SU-DHL-6 (cell line): ENCODE measurements at regions not wholly inside any gene's neighbourhood (a gene's known extent, or its start where the extent isn't known, plus 50 kb on each side); places are given as distances from the start of the nearest gene placed in this dataset.

Source experiments
- EZH2phosphoT487 ChIP-seq: fragments of 200-600 bp; sonication (generic), shearing (Covaris generic); conservative IDR thresholded peaks from 2 replicates; pipeline ENCODE4 v1.6.1; 2018; ENCODE audit warnings: mild to moderate bottlenecking, antibody characterized with exemption, low read length, moderate library complexity, mixed read lengths
- TF ChIP-seq, protein P1 (sequence below): fragments of 200-600 bp; sonication (generic); IDR thresholded peaks from one replicate; pipeline ENCODE4 v1.5.1; 2017; ENCODE audit warnings: antibody characterized with exemption, mild to moderate bottlenecking, low read length, moderate library complexity; ENCODE audit not compliant: insufficient read depth, poor library complexity, severe bottlenecking

DNA sequence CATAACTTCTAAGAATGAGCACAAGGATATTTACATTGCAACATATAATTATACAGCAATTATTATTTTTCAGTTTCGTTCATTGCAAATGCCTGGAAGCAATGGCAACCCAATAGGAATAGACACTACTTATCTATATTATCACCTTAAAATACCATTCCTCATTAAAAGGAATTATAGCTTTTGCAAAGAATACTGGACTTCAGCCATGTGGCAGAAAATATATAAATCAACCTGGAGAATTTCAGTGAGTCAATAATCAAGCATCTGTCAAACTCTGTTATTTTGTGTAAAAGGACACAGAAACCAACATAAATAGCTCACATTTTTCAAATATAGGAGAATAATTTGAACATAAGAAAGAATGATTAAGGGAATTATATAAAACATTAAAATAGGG, 96.1 kb upstream of the SEMA3C start:
- TF ChIP-seq, protein P1, sequence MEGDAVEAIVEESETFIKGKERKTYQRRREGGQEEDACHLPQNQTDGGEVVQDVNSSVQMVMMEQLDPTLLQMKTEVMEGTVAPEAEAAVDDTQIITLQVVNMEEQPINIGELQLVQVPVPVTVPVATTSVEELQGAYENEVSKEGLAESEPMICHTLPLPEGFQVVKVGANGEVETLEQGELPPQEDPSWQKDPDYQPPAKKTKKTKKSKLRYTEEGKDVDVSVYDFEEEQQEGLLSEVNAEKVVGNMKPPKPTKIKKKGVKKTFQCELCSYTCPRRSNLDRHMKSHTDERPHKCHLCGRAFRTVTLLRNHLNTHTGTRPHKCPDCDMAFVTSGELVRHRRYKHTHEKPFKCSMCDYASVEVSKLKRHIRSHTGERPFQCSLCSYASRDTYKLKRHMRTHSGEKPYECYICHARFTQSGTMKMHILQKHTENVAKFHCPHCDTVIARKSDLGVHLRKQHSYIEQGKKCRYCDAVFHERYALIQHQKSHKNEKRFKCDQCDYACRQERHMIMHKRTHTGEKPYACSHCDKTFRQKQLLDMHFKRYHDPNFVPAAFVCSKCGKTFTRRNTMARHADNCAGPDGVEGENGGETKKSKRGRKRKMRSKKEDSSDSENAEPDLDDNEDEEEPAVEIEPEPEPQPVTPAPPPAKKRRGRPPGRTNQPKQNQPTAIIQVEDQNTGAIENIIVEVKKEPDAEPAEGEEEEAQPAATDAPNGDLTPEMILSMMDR = no peak
- TF ChIP-seq EZH2phosphoT487 = no peak
